ENCODE measurements at regions not wholly inside any gene's neighbourhood (a gene's known extent, or its start where the extent isn't known, plus 50 kb on each side); places are given as distances from the start of the nearest gene placed in this dataset.

GRCh38 chr2:235270956-235271355, 222.9 kb upstream of the AGAP1 start:
- ATAC-seq (no peak), DNase-seq (ENCODE audit: low spot score) (no peak)
- TF ChIP-seq POLR2AphosphoS5 (IDR thresholded peaks at IDR 0.05; ENCODE audit: low read depth) (no peak), NANOG (IDR thresholded peaks at IDR 0.05; ENCODE audit: borderline replicate concordance) (no peak), EZH2 (IDR thresholded peaks at IDR 0.05; ENCODE audit: low read depth, unreplicated experiment) (no peak), JUNB (IDR thresholded peaks at IDR 0.05; ENCODE audit: unreplicated experiment) (no peak), EZH2phosphoT487 (IDR thresholded peaks at IDR 0.05; ENCODE audit: unreplicated experiment) (no peak), CREB1 (CRISPR knock-in tag; IDR thresholded peaks at IDR 0.05; ENCODE audit: low read depth) (no peak), ZNF331 (CRISPR knock-in tag; IDR thresholded peaks at IDR 0.05; ENCODE audit: low read depth) (no peak), STAT1 (IDR thresholded peaks at IDR 0.05; ENCODE audit: unreplicated experiment) (no peak), ZNF114 (CRISPR knock-in tag; IDR thresholded peaks at IDR 0.05) (no peak)
- TF ChIP-seq, protein P1, sequence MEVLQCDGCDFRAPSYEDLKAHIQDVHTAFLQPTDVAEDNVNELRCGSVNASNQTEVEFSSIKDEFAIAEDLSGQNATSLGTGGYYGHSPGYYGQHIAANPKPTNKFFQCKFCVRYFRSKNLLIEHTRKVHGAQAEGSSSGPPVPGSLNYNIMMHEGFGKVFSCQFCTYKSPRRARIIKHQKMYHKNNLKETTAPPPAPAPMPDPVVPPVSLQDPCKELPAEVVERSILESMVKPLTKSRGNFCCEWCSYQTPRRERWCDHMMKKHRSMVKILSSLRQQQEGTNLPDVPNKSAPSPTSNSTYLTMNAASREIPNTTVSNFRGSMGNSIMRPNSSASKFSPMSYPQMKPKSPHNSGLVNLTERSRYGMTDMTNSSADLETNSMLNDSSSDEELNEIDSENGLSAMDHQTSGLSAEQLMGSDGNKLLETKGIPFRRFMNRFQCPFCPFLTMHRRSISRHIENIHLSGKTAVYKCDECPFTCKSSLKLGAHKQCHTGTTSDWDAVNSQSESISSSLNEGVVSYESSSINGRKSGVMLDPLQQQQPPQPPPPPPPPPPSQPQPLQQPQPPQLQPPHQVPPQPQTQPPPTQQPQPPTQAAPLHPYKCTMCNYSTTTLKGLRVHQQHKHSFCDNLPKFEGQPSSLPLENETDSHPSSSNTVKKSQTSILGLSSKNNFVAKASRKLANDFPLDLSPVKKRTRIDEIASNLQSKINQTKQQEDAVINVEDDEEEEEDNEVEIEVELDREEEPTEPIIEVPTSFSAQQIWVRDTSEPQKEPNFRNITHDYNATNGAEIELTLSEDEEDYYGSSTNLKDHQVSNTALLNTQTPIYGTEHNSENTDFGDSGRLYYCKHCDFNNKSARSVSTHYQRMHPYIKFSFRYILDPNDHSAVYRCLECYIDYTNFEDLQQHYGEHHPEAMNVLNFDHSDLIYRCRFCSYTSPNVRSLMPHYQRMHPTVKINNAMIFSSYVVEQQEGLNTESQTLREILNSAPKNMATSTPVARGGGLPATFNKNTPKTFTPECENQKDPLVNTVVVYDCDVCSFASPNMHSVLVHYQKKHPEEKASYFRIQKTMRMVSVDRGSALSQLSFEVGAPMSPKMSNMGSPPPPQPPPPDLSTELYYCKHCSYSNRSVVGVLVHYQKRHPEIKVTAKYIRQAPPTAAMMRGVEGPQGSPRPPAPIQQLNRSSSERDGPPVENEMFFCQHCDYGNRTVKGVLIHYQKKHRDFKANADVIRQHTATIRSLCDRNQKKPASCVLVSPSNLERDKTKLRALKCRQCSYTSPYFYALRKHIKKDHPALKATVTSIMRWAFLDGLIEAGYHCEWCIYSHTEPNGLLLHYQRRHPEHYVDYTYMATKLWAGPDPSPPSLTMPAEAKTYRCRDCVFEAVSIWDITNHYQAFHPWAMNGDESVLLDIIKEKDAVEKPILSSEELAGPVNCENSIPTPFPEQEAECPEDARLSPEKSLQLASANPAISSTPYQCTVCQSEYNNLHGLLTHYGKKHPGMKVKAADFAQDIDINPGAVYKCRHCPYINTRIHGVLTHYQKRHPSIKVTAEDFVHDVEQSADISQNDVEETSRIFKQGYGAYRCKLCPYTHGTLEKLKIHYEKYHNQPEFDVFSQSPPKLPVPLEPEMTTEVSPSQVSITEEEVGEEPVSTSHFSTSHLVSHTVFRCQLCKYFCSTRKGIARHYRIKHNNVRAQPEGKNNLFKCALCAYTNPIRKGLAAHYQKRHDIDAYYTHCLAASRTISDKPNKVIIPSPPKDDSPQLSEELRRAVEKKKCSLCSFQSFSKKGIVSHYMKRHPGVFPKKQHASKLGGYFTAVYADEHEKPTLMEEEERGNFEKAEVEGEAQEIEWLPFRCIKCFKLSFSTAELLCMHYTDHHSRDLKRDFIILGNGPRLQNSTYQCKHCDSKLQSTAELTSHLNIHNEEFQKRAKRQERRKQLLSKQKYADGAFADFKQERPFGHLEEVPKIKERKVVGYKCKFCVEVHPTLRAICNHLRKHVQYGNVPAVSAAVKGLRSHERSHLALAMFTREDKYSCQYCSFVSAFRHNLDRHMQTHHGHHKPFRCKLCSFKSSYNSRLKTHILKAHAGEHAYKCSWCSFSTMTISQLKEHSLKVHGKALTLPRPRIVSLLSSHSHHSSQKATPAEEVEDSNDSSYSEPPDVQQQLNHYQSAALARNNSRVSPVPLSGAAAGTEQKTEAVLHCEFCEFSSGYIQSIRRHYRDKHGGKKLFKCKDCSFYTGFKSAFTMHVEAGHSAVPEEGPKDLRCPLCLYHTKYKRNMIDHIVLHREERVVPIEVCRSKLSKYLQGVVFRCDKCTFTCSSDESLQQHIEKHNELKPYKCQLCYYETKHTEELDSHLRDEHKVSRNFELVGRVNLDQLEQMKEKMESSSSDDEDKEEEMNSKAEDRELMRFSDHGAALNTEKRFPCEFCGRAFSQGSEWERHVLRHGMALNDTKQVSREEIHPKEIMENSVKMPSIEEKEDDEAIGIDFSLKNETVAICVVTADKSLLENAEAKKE (CRISPR knock-in tag; IDR thresholded peaks at IDR 0.05) = no peak
- TF ChIP-seq, protein P2, sequence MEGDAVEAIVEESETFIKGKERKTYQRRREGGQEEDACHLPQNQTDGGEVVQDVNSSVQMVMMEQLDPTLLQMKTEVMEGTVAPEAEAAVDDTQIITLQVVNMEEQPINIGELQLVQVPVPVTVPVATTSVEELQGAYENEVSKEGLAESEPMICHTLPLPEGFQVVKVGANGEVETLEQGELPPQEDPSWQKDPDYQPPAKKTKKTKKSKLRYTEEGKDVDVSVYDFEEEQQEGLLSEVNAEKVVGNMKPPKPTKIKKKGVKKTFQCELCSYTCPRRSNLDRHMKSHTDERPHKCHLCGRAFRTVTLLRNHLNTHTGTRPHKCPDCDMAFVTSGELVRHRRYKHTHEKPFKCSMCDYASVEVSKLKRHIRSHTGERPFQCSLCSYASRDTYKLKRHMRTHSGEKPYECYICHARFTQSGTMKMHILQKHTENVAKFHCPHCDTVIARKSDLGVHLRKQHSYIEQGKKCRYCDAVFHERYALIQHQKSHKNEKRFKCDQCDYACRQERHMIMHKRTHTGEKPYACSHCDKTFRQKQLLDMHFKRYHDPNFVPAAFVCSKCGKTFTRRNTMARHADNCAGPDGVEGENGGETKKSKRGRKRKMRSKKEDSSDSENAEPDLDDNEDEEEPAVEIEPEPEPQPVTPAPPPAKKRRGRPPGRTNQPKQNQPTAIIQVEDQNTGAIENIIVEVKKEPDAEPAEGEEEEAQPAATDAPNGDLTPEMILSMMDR (conservative IDR thresholded peaks at IDR 0.05; ENCODE audit: low read depth in 2 of 2) = no peak
- TF ChIP-seq, protein P3, sequence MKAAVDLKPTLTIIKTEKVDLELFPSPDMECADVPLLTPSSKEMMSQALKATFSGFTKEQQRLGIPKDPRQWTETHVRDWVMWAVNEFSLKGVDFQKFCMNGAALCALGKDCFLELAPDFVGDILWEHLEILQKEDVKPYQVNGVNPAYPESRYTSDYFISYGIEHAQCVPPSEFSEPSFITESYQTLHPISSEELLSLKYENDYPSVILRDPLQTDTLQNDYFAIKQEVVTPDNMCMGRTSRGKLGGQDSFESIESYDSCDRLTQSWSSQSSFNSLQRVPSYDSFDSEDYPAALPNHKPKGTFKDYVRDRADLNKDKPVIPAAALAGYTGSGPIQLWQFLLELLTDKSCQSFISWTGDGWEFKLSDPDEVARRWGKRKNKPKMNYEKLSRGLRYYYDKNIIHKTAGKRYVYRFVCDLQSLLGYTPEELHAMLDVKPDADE (IDR thresholded peaks at IDR 0.05) = no peak
- TF ChIP-seq, protein P4, sequence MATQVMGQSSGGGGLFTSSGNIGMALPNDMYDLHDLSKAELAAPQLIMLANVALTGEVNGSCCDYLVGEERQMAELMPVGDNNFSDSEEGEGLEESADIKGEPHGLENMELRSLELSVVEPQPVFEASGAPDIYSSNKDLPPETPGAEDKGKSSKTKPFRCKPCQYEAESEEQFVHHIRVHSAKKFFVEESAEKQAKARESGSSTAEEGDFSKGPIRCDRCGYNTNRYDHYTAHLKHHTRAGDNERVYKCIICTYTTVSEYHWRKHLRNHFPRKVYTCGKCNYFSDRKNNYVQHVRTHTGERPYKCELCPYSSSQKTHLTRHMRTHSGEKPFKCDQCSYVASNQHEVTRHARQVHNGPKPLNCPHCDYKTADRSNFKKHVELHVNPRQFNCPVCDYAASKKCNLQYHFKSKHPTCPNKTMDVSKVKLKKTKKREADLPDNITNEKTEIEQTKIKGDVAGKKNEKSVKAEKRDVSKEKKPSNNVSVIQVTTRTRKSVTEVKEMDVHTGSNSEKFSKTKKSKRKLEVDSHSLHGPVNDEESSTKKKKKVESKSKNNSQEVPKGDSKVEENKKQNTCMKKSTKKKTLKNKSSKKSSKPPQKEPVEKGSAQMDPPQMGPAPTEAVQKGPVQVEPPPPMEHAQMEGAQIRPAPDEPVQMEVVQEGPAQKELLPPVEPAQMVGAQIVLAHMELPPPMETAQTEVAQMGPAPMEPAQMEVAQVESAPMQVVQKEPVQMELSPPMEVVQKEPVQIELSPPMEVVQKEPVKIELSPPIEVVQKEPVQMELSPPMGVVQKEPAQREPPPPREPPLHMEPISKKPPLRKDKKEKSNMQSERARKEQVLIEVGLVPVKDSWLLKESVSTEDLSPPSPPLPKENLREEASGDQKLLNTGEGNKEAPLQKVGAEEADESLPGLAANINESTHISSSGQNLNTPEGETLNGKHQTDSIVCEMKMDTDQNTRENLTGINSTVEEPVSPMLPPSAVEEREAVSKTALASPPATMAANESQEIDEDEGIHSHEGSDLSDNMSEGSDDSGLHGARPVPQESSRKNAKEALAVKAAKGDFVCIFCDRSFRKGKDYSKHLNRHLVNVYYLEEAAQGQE (IDR thresholded peaks at IDR 0.05; ENCODE audit: unreplicated experiment) = no peak
- Histone ChIP-seq H2AFZ (no peak overlapping the region; the same call in 1 of the 2 replicates), H4K20me1 (replicated peaks; ENCODE audit: insufficient read depth) (no peaks in the 10 kb centered on the region), H3K79me2 (replicated peaks; ENCODE audit: insufficient read depth) (no peaks in the 10 kb centered on the region), H3K36me3 (ENCODE audit: insufficient read depth) (no peaks in the 10 kb centered on the region), H3K27ac (ENCODE audit: low read depth) (no peak overlapping the region), H3K4me1 (ENCODE audit: insufficient read depth) (peaks cover 28% of the 10 kb centered on the region), H3K9me2 (ENCODE audit: insufficient read depth) (0 out of 2 replicates have a peak, but pooled peaks cover 4% of the 10 kb centered on the region), H3K27me3 (ENCODE audit: insufficient read depth) (no peaks in the 10 kb centered on the region), H3K4me2 (no peak overlapping the region), H3K4me3 (no peak overlapping the region), H3F3A (replicated peaks; ENCODE audit: low read depth) (no peaks in the 10 kb centered on the region)
- Mint-ChIP-seq H3K4me3 (no peak overlapping the region), H3K36me3 (ENCODE audit: low read depth) (no peaks in the 10 kb centered on the region), H3K4me1 (peaks cover 19% of the 10 kb centered on the region), H3K9me3 (no peaks in the 10 kb centered on the region), H3K27ac (no peak overlapping the region), H3K27me3 (ENCODE audit: insufficient read depth, low read depth, poor library complexity) (peaks cover 6% of the 10 kb centered on the region)

Data from GM23338 (cell line).